Sciatic nerve (tissue), 2 donors: ENCODE measurements at regions not wholly inside any gene's neighbourhood (a gene's known extent, or its start where the extent isn't known, plus 50 kb on each side); places are given as distances from the start of the nearest gene placed in this dataset.
A peak's percentile ranks its signal among the peaks of the same experiment; 100 is the strongest.
"Not testable (repeated sequence)": the region's sequence is repeated elsewhere in the genome, so short reads cannot be mapped to it uniquely, and the experiment has no call there.

Source experiments
- ATAC-seq: fragments of 200-7000 bp; cut with Tn5 transposase; one replicate; pipeline ENCODE4 v1.9.1; 2020; ENCODE audit warnings: mild to moderate bottlenecking, moderate library complexity
- DNase-seq: peaks from one replicate; pipeline ENCODE4 v3.0.0-alpha.2; 2020; ENCODE audit warnings: low spot score
- intact Hi-C: fragments of 100-400 bp; cut with DNase I; formaldehyde crosslinking; loops from one replicate; pipeline ENCODE4 v1.14.2; 2022
- donor health status: DM: no; HTN: no; CAD: no.
- donor health status: DM: no; HTN: no; CAD: no.

GRCh38 chr1:144140243-144140642 is 168.5 kb upstream of the FAM72C start:
- ATAC-seq, DNase-seq, intact Hi-C loops: not testable (repeated sequence)

GRCh38 chr1:144105006-144105405 is 133.2 kb upstream of the FAM72C start:
- DNase-seq: peak; percentile 23

GRCh38 chr1:144104000-144104677 is 132.4 kb upstream of the FAM72C start:
- intact Hi-C loops: not testable (repeated sequence)

More at GRCh38 chr1:144105006-144105405, 133.2 kb upstream of the FAM72C start:
- intact Hi-C loops, ATAC-seq: not testable (repeated sequence)

GRCh38 chr1:144103156-144103880 is 131.5 kb upstream of the FAM72C start:
- DNase-seq (peak; percentile 83), ATAC-seq (peak; percentile 26)
- intact Hi-C loops: not testable (repeated sequence)

More at GRCh38 chr1:144104000-144104677, 132.4 kb upstream of the FAM72C start:
- peak; percentile 42 for ATAC-seq
- DNase-seq: peak; percentile 81

GRCh38 chr1:144102046-144102745 is 130.4 kb upstream of the FAM72C start:
- DNase-seq: peak; percentile 67
- intact Hi-C loops, ATAC-seq: not testable (repeated sequence)

- intact Hi-C loops: no loop called here
- DNase-seq (peak; percentile 66), ATAC-seq (peak; percentile 39)
Measured at GRCh38 chr1:144101397-144102045, 129.7 kb upstream of the FAM72C start.

- peak; percentile 25 for DNase-seq
- intact Hi-C loops, ATAC-seq: not testable (repeated sequence)
Measured at GRCh38 chr1:144077167-144077841, 105.5 kb upstream of the FAM72C start.

GRCh38 chr1:144076646-144077045 is 104.9 kb upstream of the FAM72C start:
- DNase-seq, ATAC-seq, intact Hi-C loops: not testable (repeated sequence)

GRCh38 chr1:144070394-144071053 is 98.7 kb upstream of the FAM72C start:
- intact Hi-C loops, DNase-seq, ATAC-seq: not testable (repeated sequence)

GRCh38 chr1:144067042-144067441 is 95.3 kb upstream of the FAM72C start:
- intact Hi-C loops, ATAC-seq, DNase-seq: not testable (repeated sequence)

GRCh38 chr1:144066071-144066813 is 94.5 kb upstream of the FAM72C start:
- intact Hi-C loops, DNase-seq: not testable (repeated sequence)
- peak; percentile 52 for ATAC-seq

GRCh38 chr1:144065299-144066060 is 93.7 kb upstream of the FAM72C start:
- DNase-seq, intact Hi-C loops: not testable (repeated sequence)
- ATAC-seq: peak; percentile 97

- ATAC-seq: peak; percentile 84
- intact Hi-C loops, DNase-seq: not testable (repeated sequence)
Measured at GRCh38 chr1:144049365-144049764, 77.6 kb upstream of the FAM72C start.

- intact Hi-C loops, ATAC-seq: not testable (repeated sequence)
Measured at GRCh38 chr1:144046645-144047044, 74.9 kb upstream of the FAM72C start.

GRCh38 chr1:144045751-144046546 is 74.2 kb upstream of the FAM72C start:
- DNase-seq, intact Hi-C loops: not testable (repeated sequence)
- ATAC-seq: peak; percentile 43

More at GRCh38 chr1:144046645-144047044, 74.9 kb upstream of the FAM72C start:
- DNase-seq: not testable (repeated sequence)

- ATAC-seq: peak; percentile 28
- DNase-seq, intact Hi-C loops: not testable (repeated sequence)
Measured at GRCh38 chr1:144042251-144042650, 70.5 kb upstream of the FAM72C start.
